Activated CD8-positive, alpha-beta memory T cell treated with anti-CD3 and anti-CD28 coated beads for 1 hour (primary cell): ENCODE measurements at regions not wholly inside any gene's neighbourhood (a gene's known extent, or its start where the extent isn't known, plus 50 kb on each side); places are given as distances from the start of the nearest gene placed in this dataset.

Experiments used
- DNase-seq, 2 donors: peaks; one replicate each; pipeline ENCODE4 v3.0.0-alpha.2; 2020; ENCODE audit warnings: low read depth in 1 of 2; ENCODE audit errors: extremely low read depth in 1 of 2

DNA sequence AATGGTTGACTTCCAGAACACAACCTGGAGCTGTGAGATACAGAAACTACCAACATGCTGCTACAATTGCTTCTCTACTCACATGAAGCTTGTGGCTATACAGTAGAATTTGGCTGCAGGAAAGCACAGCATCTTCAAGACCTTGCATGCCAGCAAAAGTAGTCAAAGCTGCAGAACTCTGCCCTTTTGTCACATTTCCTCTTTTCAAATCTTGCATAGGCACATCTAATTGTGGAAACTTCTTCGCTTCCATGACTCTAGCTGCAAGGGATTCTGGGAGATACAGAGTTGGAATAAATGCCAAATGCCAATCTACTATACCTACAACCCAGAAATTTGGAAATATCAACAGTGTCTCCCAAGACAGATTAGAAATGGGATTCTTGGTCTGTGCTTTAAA is 462.2 kb downstream of the FOXO1 start:
- DNase-seq, result no peak

DNA sequence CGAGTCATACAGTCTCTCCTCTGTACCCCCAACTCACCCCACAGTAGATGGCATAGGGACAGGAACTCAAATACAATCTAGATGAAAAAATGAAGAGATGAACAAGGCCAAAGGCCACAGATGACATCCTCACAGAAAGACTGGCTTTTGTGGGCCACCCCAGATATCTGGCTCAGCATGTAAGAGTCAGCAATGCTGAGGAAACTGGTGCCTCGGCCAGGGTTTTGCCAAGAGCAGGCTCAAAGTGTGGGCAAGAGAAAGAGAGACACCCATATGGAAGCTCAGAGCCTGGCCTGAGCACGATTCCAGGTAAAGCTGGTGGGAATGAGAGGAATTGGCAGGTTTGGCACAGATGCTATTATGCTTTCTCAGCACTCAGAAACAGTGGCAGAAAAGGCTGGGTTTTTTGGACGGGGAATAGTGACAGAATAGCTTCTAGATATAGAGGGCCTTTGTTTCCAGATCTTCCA is 460.6 kb downstream of the FOXO1 start:
- DNase-seq, result no peak

DNA sequence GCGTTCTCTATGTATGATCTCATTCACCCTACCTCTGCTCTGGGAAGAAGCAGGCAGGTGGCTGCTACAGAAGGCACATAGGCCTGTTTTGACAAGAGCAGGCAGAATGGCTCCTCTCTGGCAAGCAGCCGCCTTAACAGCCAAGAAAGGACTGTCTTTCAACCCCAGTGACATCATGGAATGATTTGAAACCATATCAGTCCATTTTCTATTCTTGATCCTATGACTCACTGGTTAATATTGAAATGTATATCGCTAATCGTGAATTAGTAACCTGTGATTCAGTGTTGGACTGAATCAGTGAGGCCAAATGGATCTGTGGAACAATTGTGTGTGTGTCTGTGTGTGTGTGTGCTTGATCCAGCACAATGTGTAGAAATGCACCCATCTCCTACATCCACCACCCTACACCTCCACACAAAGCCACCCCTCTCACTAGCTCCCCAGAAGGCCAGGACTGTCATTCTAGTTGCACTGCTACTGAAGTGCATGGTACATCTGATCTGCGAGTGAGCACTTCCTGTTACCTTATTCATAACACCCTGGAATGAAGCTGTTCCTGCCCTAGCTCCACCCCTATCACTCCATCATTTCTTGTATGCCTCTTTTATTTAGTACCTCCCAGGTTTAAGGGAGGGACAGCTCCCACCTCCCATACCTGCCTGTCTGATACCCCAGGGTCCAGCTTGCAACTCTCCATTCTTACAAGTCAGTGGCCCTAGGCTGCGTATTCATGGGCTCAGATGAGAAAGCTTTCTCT is 460.0 kb downstream of the FOXO1 start:
- DNase-seq, result no peak

DNA sequence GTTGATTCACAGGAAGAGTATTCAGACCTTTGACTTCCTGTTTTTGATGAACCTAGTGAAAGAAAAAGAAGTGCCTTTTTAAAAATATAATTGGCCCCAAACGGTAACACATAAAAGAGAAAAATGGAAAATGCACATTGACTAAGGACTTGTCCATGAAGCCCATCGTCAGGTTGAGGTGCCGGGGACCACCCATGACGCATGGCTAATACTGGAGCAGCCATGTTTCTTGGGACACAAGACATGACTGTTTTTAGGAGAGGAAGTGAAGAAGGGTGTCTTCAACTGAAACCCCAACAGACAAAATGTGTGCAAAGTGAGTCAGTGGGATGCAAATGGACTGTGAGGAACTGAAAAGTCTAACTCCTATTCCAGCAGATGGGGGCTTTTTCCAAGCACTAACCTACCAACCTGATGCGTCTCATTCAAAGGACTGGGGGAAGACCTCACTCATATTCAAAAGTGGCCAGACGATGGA is 459.4 kb downstream of the FOXO1 start:
- no peak for DNase-seq

GRCh38 chr13:40208517-40208916 is 457.9 kb downstream of the FOXO1 start:
- DNase-seq, result no peak

GRCh38 chr13:40210865-40211585 is 455.4 kb downstream of the FOXO1 start:
- DNase-seq, result no peak

- no peak for DNase-seq
Measured at GRCh38 chr13:40211586-40211968, 454.9 kb downstream of the FOXO1 start.

DNA sequence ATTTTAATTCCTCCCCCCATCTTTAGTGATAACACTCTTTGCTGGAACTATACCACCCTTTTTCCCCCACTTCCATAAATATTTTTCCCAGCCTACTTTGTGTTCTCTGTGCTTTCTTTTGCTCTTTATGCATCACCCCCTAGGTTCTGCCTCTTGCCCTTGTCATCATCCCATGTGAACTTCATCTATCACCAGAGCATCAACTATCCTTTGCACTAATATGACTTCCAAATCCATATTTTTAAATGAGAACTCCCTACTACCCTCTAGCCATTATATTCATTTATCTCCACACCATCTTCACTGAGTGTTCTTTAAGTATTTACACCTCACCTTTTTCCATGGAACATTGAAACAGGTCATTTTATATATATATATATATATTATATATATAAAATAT is 452.7 kb downstream of the FOXO1 start:
- no peak for DNase-seq

DNA sequence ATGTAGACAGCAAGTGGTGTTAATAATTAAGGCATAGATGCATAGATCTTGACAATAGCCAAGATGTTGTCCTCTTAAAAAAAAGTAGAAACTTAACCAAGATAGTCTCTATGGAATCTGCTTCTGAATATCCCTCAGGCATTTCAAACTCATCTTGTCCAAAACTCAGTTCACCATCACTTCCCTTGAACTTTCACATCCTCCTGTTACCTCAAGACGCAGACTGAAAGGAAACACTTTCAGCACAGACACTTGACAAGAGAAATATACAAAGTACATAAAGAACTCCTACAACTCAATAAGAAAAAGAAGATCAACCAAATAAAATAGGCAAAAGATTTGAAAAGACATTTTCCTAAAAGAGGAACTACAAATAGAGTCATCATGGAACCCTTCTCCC is 451.1 kb downstream of the FOXO1 start:
- DNase-seq, result no peak

- DNase-seq, result no peak
Measured at GRCh38 chr13:40215747-40216146, 450.7 kb downstream of the FOXO1 start.

GRCh38 chr13:40217675-40218074 is 448.8 kb downstream of the FOXO1 start:
- DNase-seq, result no peak

DNA sequence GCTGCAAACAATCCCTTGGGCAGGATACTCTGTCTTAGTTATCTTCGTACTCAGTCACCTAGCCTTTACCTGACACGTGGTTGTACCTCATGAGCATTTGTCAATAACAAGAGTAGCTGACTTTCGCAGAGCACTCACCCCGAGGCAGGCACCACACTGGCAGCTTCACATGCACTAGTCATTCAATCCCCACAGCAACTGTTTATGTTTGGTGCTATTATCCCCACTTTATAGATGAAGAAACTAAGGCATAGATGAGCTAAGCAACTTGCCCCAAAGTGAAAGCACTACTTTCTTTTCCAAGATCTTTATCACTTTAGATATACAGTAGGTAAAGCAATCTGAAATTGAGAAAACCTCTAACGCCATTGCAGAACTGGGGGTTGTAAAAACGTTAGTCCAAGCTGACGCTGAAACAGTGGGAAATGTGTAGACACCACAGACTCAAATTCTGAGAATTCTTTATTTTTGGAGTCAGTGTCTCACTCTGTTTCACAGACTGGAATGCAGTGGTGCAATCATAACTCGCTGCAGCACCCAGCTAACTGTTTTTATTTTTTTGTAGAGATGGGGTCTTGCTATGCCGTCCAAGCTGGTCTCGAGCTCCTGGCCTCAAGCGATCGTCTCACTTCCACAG is 446.0 kb downstream of the FOXO1 start:
- no peak for DNase-seq

DNA sequence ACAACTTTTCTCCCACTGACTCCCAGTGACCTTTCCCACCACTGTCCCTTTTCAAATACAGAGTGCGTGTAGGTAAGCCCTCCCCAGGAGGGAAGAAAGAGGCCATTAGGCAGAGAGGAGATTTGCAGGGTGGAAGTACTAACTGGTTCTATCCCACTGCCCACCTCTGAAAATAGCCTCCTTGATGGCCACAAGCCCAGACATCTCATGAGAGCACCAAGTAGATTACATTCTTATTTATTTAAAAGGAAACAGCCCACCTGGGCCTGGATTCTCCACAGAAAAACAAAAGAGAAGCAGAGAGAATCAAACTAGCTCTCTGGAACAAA is 445.3 kb downstream of the FOXO1 start:
- no peak for DNase-seq

DNA sequence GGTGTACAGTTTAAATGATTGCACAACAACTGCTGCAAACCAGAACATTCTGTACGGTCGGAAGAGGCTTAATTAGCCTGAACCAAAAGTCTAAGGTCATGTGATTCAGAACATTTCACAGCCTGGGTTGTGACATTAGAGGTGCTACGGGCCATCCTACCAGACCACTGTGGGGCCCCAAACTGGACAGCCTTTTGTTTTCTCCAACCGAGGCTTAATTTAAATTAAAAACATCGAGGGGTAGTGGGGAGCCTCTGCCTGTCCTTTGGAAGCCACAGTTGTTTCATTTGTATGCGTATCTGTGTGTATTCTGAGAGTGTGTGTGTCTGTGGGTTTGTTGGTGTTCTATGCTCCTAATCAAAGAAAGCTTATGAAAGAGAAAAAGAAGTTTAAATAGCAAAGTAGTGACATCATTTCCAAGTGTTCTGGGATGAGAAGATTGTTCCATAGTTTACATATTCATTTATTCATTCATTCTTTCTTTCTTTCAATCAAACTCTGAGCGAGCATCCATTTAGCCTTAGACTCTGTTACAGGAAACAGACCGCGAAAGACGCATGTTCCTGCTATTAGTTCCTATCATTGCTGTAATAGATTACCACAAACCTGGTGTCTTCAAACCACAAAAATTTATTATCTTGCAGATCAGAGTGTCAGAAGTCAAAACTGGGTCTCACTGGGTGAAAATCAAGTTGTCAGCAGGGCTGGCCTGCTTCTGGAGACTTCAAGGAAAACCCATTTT is 444.8 kb downstream of the FOXO1 start:
- no peak for DNase-seq

GRCh38 chr13:40223585-40223984 is 442.9 kb downstream of the FOXO1 start:
- no peak for DNase-seq

DNA sequence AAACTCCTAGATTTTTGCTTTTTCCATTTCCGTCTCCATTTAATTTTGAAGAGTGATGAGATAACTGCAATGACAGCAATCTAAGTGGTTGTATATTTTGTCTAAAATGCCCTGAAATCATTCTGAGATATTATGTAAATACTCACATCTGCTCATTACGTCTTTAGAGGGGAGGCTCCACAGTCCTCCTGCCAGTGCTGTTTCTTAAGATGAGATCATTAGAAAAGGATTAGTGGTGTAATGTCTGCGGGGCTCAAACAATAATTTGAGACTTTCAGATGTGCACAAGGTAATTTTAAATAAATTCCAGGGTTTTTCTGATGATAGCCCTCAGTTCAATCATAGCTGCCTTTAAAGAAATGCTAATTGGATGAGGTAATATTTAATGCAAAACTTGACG is 437.9 kb downstream of the FOXO1 start:
- DNase-seq, result no peak

DNA sequence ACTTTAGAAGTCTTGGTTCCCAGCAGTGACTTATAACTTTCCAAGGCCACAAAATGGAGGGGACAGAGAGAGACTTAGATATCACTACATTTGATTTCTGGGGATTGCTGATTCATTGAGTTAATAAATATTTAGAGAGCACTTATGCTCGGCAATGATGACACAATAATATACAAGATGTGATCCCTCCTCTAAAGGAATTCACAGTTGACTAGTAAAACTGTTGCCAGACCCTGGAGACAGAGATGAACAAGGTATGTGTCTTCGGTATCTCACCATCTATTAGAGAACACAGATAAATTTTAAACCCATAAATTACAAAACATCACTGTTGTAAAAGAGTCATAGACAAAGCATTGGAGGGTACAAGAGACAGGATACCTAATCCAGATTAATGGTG is 437.5 kb downstream of the FOXO1 start:
- DNase-seq, result no peak

DNA sequence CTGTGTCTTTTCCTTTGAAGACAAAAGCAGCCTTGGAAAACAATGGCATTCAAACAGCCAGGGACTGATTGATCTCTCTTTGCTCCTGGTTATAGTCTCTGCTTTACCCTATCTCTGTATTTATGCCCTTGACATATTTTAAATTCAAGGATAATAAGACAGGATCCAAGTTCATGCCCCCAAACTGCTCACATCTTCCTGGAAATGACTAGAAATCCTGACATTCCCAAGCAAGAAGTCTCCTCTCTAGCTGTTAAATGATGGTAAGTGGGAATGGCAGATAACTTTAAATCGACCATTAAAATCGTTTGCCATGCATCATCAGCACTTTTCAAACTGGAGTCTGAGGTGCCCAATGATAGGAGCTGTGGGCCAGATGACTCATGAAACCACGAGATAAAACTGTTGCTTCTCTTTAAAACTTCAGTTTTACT is 435.6 kb downstream of the FOXO1 start:
- DNase-seq, result no peak

- no peak for DNase-seq
Measured at GRCh38 chr13:40231311-40231710, 435.1 kb downstream of the FOXO1 start.

DNA sequence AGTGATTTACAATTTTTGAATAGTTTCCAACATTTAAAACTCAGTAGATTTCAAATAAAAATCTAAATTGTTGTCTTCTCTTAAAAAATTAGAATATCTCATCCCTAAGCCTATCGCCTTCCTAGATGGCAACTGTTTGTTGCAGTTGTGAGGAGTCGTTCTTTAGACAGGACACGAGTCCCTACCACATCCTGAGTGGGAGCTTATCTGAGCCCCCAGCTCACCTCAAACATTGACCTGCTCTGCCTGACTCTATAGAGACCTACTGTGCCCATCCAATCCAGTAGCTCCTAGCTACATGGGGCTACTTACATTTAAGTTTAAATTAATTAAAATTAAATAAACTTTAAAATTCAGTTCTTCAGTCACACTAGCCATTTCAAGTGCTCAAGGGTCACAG is 434.7 kb downstream of the FOXO1 start:
- no peak for DNase-seq

DNA sequence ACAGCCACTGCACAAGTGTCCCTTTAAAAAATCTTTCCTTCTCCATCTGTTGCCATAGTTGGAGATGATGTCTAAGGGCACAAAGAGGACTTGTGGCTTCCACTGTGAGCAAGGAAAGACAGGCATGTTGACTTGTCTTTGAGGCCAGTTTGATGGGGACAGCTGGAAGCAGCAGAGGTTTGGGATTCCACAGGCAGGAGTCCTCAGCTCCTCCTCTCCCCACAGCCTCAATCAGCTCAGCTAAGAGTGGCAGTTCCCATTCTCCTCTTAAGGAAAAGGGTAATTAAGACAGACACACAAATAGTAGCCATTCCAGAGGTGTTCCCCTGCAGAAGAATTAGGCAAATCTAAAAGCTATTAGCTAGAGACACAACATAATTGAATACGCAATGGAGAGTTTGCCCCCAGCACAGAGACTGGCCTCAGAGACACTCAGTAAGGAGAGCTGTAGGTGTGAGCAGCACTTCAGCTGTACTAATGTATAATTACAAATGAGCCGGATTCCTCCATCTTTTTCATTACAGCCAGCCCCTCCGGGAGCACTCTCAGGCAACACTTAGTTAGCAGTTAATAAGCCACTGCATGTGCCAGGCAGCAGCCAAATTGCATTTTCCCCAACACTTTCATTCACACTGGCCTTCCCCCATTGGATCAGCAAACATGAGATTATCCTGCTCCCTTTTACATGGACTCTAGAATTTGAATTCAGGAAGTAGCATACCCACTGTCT is 434.0 kb downstream of the FOXO1 start:
- no peak for DNase-seq
